ENCODE measurements at regions not wholly inside any gene's neighbourhood (a gene's known extent, or its start where the extent isn't known, plus 50 kb on each side); places are given as distances from the start of the nearest gene placed in this dataset.

- no peak for DNase-seq
- Histone ChIP-seq H3K4me3 (ENCODE audit: low read depth, low read length) (no peak overlapping the region), H3K9me3 (ENCODE audit: severe bottlenecking) (no peaks in the 10 kb centered on the region), H3K27me3 (ENCODE audit: insufficient read depth, low read depth, severe bottlenecking) (peaks cover 11% of the 10 kb centered on the region), H3K27ac (no peak overlapping the region), H3K36me3 (no peaks in the 10 kb centered on the region)
- TF ChIP-seq CTCF (IDR thresholded peaks at IDR 0.05; ENCODE audit: low read depth, low read length): no peak
These were observed 755.7 kb upstream of the GRM7 start for GRCh38 chr3:6105187-6105586.

DNA sequence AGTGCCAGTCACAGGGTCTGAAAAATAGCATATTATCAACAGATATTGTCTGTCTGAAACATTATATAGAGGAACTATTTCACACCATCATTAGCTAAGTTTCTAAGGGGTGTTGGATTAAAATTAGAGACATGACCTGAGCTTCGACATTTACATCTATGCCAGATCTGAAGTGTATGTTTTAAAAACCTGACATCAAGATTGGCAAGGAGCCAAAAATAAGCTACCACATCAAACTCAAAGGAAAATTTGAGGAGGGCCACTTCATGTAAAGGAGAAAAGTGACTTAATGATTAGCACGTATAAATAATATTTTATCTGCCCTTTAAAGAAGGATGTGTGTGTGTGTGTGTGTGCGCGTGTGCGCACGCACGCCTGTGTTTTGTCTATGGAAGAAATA, 752.0 kb upstream of the GRM7 start:
- no peak for TF ChIP-seq CTCF (IDR thresholded peaks at IDR 0.05; ENCODE audit: low read depth, low read length)
- DNase-seq: no peak

GRCh38 chr3:6110451-6110850, 750.5 kb upstream of the GRM7 start:
- Histone ChIP-seq H3K36me3 (no peaks in the 10 kb centered on the region), H3K27me3 (ENCODE audit: insufficient read depth, low read depth, severe bottlenecking) (peaks cover 17% of the 10 kb centered on the region), H3K4me3 (ENCODE audit: low read depth, low read length) (no peak overlapping the region), H3K27ac (no peak overlapping the region), H3K9me3 (ENCODE audit: severe bottlenecking) (no peaks in the 10 kb centered on the region)
- no peak for TF ChIP-seq CTCF (IDR thresholded peaks at IDR 0.05; ENCODE audit: low read depth, low read length)
- DNase-seq: no peak

More for the DNA sequence above, 752.0 kb upstream of the GRM7 start:
- peaks cover 17% of the 10 kb centered on the region for H3K27me3 ChIP-seq (ENCODE audit: insufficient read depth, low read depth, severe bottlenecking)
- H3K36me3 ChIP-seq: no peaks in the 10 kb centered on the region
- H3K27ac ChIP-seq: no peak overlapping the region
- no peak overlapping the region for H3K4me3 ChIP-seq (ENCODE audit: low read depth, low read length)
- no peaks in the 10 kb centered on the region for H3K9me3 ChIP-seq (ENCODE audit: severe bottlenecking)

DNA sequence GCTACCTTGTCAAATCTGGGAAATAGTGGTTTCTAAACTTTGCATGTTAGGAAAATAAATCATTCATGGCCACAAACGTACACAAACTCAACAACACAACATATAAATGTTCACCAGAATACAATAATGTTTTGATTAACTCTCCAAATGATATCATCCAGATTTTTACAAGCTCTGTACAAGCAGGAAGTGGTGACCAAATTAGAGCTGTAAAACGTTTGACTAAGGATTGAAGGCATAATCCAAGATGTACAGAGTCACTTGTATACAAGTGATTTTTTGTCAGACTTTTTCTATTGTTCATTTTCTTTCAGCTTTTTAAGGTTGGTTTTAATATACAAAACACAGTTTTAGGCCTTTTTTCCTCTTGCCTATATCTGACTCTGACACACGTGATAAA, 748.4 kb upstream of the GRM7 start:
- Histone ChIP-seq H3K36me3 (no peaks in the 10 kb centered on the region), H3K27me3 (ENCODE audit: insufficient read depth, low read depth, severe bottlenecking) (peaks cover 17% of the 10 kb centered on the region), H3K27ac (no peak overlapping the region), H3K9me3 (ENCODE audit: severe bottlenecking) (no peaks in the 10 kb centered on the region), H3K4me3 (ENCODE audit: low read depth, low read length) (no peak overlapping the region)
- no peak for DNase-seq
- no peak for TF ChIP-seq CTCF (IDR thresholded peaks at IDR 0.05; ENCODE audit: low read depth, low read length)

GRCh38 chr3:6113338-6113737, 747.6 kb upstream of the GRM7 start:
- H3K36me3 ChIP-seq: no peaks in the 10 kb centered on the region
- TF ChIP-seq CTCF (IDR thresholded peaks at IDR 0.05; ENCODE audit: low read depth, low read length): no peak
- no peak for DNase-seq
- H3K27ac ChIP-seq: no peak overlapping the region
- H3K9me3 ChIP-seq (ENCODE audit: severe bottlenecking): no peaks in the 10 kb centered on the region
- H3K27me3 ChIP-seq (ENCODE audit: insufficient read depth, low read depth, severe bottlenecking): peaks cover 17% of the 10 kb centered on the region
- no peak overlapping the region for H3K4me3 ChIP-seq (ENCODE audit: low read depth, low read length)

- H3K27me3 ChIP-seq (ENCODE audit: insufficient read depth, low read depth, severe bottlenecking): peaks cover 12% of the 10 kb centered on the region
- H3K4me3 ChIP-seq (ENCODE audit: low read depth, low read length): no peak overlapping the region
- no peak for DNase-seq
- no peak for TF ChIP-seq CTCF (IDR thresholded peaks at IDR 0.05; ENCODE audit: low read depth, low read length)
- H3K36me3 ChIP-seq: no peaks in the 10 kb centered on the region
- no peaks in the 10 kb centered on the region for H3K9me3 ChIP-seq (ENCODE audit: severe bottlenecking)
- H3K27ac ChIP-seq: no peak overlapping the region
These were observed 741.5 kb upstream of the GRM7 start for GRCh38 chr3:6119367-6119766.

Data from WERI-Rb-1 (cell line).